ENCODE measurements at regions not wholly inside any gene's neighbourhood (a gene's known extent, or its start where the extent isn't known, plus 50 kb on each side); places are given as distances from the start of the nearest gene placed in this dataset.
"Not testable (repeated sequence)": the region's sequence is repeated elsewhere in the genome, so short reads cannot be mapped to it uniquely, and the experiment has no call there.

DNA sequence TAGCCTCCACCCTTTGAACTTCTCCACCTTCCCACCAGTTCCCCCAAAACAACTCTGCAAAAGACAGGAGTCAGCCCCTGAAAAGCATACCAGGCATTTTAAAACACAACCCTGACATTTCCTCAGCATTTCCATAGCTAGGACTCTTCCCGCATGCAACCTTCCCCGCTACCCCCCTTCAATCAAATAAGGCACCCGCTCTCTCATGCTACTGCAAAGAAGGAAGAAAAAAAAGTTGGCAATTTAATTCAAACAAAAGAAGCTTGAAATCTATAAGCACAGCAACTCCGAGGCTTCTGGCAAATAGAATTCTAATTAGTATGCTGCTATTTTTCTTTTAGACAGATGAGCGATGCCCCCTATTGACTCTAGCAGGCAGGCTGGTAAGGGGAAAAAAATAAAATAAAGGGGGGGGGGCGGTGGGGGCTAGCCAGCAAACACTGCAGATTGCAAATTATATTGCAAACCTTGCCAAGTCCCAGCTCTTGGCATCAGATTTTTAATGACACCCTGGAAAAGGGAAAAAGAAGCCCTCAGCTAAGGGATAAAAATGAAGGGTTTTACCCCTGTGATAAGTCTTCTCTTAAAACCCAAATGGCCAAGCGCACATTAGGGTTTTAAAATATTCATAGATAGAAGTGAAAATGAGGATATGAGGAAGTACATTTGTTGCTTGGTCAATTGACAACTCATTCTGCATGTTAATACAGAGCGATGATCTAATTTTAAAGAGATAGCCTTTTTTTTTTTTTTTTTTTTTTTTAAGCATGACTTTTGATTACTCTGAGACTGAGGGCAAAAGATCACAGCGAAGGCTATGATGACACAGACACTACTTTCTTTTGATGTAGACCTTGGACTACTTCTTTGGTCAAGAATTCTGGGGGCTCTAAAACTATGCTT is 255.2 kb downstream of the NR2F2 start:
- no peak for DNase-seq

DNA sequence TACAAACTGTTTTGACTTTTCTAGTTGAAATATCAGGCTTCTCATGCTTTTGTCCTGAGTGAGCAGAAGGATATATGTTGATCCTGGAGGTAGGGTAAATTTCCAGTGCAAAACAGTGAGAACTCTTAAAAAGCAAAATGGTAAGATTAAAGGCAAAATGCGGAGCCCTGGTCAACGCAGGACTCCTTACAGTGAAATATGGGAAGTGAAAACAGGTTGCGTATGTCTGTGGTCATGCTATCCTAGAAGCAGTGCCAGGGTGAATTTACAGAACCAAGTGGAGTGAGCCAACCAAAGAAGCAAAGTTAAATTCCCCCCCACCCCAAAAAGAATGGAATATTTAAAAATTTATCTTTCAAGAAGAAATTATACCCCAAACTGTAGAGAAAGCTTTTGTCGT is 256.4 kb downstream of the NR2F2 start:
- no peak for DNase-seq

DNA sequence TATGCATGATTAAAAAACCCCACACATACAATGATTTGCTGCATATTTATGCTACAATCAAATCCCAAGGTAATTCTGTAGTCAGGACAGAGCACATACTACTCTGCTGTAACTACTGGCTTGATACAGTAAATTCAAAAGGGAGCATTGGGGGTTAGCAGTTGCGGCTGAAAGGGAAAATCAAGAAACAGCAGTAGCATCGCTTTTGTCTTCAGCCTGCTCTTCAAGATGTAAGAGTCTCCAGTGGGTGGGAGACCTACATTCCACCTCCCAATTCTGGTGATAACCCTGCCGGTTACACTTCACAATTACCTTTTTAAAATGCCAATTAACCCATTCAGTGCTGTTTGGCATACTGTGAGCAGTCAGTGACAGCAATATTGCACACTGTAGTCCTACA is 259.4 kb downstream of the NR2F2 start:
- DNase-seq: no peak

DNA sequence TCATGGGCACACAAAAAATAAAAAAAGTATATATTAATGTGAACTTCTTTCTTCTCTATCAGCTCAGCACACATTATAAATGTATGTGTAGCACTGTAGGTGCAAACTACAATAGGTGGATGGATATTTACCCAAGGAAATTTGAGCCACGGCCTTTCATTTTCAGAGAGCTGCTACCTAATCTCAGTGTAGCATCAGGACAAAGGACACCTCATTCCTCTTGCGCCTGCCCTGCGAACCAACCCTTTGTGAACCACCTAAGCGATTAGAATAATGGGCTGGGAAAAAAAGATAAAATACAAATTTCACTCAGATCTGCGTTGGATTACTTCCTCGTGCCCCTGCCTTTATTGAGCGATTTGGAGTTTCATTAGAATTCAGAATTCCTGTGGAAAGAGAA is 263.2 kb downstream of the NR2F2 start:
- DNase-seq: no peak

DNA sequence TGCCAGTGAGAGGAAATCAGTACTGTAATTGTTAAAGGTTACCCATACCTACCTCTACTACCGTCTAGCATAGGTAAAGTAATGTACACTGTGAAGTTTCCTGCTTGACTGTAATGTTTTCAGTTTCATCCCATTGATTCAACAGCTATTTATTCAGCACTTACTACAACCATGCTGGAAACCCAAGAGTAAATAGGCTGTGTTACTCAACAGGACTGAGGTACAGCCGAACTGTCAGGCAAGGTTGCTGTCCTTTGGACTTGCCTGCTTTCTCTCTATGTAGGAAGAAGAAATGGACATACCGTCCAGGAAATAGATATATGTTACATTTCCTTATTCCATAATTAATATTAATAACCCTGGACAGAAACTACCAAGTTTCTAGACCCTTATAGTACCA is 265.5 kb downstream of the NR2F2 start:
- DNase-seq: no peak

DNA sequence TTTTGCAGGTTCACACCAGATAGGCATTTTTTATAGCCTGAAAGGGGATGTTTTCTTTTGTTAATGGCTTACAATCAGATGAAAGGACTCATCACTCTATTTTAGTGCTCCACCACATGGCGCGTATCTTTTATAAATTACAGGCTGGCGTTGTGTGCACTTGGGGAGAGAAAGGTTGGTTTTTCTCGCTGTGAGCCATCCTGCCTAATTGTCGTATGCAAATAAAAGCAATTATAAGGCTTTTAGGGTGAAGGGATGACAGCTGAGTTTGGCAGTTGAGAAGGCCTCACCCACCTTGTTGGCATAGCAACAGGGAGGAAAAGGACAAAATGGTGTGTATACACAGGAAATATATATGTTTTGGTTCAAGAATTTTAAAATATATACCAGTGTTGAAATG is 268.0 kb downstream of the NR2F2 start:
- DNase-seq: no peak

DNA sequence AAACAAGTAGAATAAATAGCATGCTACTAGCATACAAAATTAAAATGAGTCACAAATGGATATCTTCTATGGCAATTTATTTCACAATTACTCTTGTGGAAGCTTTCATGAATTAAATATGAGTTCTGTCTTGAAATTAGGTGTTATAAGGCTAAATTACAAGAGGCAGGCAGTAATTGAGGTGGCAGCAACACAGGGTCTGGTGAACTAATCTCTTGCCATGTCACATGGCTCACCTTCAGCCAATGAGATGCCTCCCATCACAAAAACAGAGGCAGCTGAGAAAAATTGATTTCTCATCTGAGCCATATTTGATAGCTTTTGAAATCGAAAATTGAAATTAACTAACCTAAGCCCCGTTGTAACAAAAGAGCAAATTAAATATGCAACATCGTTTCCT is 268.8 kb downstream of the NR2F2 start:
- no peak for DNase-seq

DNA sequence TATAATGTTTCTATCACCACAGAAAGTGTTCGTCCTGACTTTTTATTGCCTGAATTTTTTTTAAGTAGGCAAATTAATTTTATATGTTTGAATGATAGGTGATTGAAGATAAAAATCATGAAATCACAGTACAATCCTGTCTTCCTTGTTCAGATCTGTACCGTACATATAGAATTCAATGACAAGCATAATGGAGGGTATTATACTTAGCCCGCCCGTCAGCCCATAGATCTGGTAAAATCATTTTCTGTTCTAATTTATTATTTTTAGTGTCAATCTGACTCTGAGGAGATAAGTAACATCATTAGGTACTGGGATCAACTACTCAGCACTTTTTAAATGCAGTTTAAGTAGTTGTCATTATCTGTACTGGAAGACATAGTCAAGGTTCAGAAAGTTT is 269.9 kb downstream of the NR2F2 start:
- no peak for DNase-seq

DNA sequence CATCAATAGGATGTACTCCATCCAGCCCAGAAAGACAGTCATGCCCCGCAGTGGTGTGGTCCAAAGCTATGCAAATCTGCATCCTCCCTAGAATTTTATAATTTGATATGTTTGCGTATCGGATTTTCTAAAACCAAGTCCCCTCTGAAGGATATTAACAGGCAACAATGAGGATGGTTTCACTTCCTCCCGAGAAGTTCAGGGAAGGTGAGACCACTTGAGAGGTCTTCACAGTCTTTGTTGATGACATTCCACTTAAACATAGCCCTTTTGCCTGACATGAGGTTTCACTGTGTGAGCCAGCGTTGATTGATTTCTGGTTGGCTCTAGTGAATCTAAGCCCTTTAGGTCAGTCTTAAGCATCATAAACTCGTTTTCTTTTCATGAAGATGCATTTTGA is 276.1 kb downstream of the NR2F2 start:
- DNase-seq: no peak

DNA sequence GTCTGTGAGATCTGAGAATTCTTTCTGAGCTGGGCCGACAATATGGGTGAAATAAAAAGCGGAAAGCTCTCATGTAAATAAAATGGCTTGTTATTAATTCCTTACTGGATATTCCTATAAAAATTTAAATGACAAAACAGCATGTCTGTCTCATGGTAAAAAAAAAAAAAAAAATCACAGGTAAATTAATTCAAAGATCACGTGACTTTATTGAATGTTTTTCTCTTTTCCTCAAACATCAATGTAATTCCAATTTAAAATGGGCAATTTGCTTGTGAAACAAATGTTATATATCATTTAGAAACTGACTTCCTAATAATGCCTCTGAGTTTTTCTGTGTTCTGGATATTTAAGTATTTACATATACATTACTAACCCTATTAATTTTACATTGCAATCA is 280.3 kb downstream of the NR2F2 start:
- DNase-seq: no peak

DNA sequence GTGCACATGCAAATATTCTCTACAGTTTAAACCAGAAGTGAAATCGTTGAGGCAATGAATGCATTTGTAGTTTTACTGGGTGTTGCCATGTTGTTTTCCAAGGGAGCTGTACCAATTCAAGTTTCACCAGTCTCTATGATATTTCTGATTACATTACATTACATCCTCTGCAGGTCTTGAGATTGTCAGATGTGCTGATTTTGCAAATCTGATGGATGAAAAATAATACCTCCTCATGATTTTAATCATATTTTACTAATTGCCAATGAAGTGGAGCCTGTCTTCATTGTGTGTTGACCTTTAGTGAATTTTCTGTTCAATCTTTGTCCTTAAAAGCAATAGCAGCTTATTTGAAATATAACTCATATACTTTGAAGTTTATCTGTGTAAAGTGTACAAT is 282.4 kb downstream of the NR2F2 start:
- no peak for DNase-seq

DNA sequence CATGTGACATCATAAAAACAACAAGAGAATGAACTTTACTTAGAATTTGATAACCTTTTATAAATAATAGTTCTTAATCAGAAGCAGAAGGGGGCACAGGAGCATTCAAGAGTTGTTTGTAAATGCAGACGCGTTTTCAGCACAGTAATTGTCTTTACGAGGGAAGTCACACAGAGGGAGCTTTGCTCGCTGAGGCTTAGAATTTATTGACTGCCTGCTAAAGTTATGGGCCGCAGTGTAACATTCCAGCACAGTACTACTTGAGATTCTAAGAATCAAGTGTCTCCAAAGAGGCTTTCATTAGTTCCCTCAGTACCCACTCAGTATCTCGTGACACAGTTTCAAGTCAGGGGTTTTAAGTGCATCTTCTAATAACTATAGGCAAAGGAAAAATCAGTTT is 288.7 kb downstream of the NR2F2 start:
- no peak for DNase-seq

DNA sequence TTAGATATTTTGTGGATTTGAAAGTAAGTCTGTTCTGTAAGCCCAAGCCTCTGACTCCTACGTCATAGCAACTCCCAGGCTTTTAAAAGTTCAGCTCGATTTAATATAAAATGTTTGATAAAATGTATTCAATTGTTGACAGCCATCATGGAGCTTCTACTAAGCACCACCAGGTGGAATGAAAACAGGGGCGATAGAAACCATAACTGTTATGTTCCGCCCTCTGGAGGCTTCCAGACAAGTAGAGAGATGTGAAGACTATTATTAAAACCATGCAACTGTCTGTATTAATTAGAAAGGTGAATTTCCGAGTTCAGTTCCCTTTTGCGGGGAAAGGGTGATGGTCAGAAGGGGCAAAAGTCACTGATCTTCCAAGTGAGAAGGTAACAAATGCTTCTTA is 292.2 kb downstream of the NR2F2 start:
- no peak for DNase-seq

DNA sequence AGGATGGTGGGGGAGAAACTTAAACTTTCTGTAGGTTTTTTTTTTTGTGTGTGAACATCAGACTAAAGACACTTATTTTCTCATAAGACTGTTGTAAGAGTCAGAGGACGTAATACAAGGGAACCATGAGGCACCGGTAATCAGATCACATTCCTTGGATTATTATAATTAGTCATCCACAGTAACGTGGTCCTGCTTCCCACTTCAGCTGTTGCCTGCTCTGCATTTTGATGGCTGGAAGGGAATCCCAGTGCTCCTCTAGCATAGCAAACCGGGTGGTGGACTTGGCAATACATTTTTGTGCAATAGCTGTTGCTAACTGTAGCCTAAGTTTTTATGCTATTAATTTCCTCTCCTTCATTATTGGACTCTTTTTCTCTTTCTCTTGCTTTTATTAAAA is 294.8 kb downstream of the NR2F2 start:
- no peak for DNase-seq

DNA sequence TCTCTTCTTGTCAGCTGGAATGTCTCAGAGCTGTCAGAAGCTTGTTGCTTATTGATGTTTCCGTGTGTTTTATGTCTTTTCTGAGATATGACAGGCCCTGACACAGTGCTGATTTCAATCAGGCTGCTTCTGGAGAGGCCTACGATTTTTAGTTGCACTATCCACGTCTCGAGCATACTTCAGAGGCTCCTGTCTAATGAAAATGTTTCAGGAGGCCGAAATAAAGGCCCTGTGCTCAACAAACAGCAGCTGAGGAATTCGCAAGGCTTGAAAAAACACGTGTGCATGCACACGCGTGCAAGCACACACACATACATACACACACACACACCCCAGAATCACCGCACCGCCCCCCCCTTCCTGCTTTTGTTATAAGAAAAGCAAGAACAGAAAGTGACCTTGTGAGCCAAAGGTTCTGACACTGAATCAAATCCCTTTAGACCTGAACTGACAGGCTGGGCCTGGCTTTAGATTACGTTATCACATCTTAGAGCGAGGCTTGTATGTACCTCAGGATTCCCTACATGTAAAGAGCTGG is 296.6 kb downstream of the NR2F2 start:
- DNase-seq: no peak

DNA sequence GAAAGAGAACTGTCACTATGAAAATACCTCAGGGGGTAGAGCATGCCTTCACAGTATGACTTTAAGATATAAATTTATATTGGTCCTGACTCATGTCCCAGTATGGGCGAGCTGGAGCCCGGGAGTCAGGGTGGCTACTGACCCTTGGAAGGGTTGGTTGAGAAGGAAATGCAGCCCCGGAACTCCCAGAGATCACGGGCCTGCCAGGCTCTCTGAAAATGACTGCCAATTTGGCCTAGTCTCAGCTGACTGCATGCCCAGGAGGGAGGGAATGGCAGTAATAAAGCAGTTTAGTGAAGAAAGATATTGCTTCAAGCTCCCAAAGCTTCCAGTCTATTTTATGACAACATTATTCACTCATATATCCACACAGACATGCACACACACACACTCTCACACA is 299.0 kb downstream of the NR2F2 start:
- DNase-seq: peak in 4 of 14 donors; percentile 0 to 51 (median 10)

DNA sequence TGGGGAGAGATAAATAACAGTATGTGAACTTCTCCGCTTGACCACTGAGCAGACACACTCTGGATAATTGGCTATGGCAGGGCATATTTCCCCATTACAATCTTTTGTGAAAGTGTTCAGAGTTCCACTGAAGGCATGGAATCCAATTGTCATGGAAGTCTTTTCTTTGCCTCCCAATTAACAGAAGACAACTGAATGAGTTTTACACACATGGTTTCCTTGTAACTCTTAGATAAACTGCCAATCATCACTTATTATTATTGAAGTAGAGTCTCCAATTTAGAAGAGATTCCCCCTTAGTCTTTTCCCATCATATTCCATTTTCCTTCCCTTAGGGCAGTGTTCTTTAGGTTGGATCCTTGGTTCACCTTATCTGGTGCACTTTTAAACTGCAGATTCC is 308.3 kb downstream of the NR2F2 start:
- no peak for DNase-seq

DNA sequence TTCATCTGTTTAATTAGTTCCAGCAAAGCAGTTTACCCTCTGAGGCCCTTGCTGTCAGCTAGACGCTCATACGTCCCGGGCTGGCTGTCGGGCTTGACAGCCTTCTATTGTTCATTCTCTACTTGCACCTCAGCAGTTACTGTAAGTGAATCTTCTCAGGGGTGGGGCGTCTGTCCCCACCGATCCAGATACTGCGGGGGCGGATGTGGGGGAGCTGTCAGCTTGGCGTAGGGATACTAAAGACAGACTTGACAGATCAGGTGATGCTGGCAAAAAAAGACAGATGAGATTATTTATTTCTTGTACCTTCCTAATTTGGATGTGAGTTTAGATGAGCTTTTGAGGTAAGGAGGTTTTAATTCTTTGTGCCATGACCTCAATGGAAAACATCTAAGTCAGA is 315.3 kb downstream of the NR2F2 start:
- DNase-seq: no peak

DNA sequence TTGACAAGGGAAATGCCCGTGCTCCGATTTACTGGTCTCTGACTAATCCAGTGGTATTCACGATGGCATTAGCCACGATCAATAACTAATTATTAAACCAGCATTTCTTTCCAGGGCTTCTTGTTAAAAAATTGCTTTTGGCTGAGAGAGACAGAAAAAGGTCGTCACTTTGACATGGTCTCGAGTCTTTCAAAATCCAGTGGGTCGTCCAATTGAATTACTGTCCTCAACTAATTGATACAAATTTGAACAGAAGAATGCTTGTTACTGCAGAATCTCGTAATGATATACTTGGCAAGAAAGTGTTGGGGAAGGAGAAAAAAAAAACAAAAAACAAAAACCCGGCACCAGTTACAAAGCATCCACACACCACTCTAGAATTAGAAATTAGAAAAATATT is 318.4 kb downstream of the NR2F2 start:
- DNase-seq: no peak

DNA sequence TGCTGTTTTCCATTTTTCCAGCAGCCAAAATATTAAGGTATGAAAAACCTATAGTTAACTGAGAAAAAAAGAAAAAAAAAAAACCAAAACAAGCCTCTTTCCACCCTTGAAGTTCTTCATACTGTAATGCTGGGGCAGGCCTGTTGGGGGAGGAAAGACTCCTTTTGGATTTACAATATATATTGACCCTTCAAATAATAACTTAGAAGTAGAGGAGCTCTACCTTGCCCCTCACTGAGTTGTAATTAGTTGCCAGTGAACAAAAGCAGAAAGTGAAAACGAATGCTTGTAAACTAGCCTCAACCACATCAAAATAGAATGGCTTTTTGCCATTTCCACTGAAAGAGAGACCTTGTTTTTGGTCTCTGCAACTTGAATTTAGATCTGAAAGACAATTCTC is 326.6 kb downstream of the NR2F2 start:
- no peak for DNase-seq

DNA sequence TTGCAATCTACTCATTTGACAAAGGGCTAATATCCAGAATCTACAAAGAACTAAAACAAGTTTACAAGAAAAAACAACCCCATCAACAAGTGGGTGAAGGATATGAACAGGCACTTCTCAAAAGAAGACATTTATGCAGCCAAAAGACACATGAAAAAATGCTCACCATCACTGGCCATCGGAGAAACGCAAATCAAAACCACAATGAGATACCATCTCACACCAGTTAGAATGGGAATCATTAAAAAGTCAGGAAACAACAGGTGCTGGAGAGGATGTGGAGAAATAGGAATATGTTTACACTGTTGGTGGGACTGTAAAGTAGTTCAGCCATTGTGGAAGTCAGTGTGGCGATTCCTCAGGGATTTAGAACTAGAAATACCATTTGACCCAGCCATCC is 336.5 kb downstream of the NR2F2 start:
- not testable (repeated sequence) for DNase-seq

DNA sequence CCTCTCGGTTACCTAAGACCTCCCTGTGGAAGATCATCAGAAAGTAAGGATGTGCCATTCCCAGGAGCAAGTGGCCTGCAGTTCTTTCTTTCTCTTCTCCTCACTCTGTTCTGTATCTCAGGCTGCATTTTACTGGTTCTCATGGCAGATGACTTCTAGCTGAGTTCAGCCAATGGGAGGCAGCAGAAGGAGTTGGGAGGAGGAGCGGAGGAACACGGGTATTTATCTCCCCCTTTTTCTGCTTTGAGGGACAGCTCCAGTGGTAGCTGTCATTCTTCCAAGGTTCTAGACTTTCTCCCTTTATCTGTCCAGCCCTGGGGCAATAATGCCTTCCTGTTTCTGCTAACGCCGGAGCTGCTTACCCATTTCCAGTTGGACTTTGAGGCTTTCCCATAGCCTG is 339.9 kb downstream of the NR2F2 start:
- no peak for DNase-seq

DNA sequence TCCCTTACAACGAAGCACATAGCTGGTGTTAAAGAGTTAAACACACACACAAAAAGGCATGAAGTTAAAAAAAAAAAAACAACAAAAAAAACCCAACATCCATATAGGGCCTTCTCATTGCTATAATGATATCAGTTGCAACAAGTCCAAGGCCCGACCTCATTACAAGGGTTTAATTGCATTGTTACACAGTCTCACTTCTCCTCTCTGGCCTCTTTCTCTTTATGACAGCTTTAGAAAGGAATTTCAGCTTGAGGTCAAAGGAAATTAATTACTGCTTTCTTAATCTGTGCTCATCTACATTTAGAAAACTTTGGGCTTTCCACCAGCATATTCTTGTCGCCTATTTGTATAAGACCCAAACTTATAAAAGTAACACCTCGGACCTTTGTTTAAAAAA is 342.1 kb downstream of the NR2F2 start:
- no peak for DNase-seq

DNA sequence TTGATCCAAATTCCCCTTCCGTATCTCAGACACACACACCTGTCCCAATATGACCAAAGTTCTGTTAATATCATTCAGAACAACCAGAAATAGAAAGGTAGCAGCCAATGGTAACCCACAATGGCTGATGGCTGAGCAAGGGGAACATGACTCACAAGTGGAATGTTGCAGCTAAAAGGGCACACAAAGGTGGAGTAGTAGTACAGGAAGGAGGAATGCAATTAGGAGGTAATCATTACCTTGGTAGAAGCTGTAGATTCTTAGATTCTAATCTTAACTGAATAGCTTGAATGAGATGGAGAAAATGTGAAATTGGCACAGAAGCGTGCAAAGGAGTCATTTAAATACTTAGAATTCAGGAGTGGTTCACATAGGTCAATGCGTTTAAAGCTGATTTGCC is 347.9 kb downstream of the NR2F2 start:
- DNase-seq: no peak

Data from C1 segment of cervical spinal cord (tissue), 14 donors.